ENCODE measurements at regions not wholly inside any gene's neighbourhood (a gene's known extent, or its start where the extent isn't known, plus 50 kb on each side); places are given as distances from the start of the nearest gene placed in this dataset.

DNA sequence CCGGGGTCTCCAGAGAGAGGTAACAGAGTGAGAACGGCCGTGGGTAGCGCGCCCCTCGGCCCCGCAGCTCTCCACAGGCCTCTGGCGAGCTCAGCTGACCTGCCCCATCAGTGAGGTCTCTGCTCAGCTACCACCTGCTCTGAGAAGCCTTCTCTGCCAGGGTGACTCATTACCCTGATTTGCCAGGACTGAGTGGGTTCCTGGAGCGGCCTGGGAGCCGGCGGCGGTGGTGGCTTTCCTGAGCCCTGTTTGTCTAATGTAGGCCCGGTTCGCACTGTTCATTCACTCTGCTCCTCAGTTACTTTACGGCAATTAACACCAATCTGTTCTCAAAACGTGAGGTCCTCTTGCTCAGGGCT, 351.0 kb upstream of the B3GAT1 start:
- POLR2A ChIA-PET = no interaction called here
- intact Hi-C loops (cut with micrococcal nuclease) = no loop called here
- no peak overlapping the region for H3K4me3 Mint-ChIP-seq (ENCODE audit: unreplicated experiment)
- no peaks in the 10 kb centered on the region for H3K27me3 Mint-ChIP-seq (ENCODE audit: insufficient read depth, unreplicated experiment)
- no peaks in the 10 kb centered on the region for H3K36me3 Mint-ChIP-seq (ENCODE audit: insufficient read depth, unreplicated experiment)
- H3K27ac Mint-ChIP-seq (ENCODE audit: low read depth, unreplicated experiment) = no peak overlapping the region
- BruUV-seq (replicated peaks) = no TSS peak
- peaks cover 46% of the 10 kb centered on the region for H3K9me3 Mint-ChIP-seq (ENCODE audit: unreplicated experiment)
- CTCF ChIA-PET = no interaction called here
- no peaks in the 10 kb centered on the region for H3K4me1 Mint-ChIP-seq (ENCODE audit: insufficient read depth, unreplicated experiment)
- TF ChIP-seq, protein P1, sequence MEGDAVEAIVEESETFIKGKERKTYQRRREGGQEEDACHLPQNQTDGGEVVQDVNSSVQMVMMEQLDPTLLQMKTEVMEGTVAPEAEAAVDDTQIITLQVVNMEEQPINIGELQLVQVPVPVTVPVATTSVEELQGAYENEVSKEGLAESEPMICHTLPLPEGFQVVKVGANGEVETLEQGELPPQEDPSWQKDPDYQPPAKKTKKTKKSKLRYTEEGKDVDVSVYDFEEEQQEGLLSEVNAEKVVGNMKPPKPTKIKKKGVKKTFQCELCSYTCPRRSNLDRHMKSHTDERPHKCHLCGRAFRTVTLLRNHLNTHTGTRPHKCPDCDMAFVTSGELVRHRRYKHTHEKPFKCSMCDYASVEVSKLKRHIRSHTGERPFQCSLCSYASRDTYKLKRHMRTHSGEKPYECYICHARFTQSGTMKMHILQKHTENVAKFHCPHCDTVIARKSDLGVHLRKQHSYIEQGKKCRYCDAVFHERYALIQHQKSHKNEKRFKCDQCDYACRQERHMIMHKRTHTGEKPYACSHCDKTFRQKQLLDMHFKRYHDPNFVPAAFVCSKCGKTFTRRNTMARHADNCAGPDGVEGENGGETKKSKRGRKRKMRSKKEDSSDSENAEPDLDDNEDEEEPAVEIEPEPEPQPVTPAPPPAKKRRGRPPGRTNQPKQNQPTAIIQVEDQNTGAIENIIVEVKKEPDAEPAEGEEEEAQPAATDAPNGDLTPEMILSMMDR (IDR thresholded peaks at IDR 0.05; ENCODE audit: unreplicated experiment) = no peak
- no peak for DNase-seq (ENCODE audit: unreplicated experiment)

DNA sequence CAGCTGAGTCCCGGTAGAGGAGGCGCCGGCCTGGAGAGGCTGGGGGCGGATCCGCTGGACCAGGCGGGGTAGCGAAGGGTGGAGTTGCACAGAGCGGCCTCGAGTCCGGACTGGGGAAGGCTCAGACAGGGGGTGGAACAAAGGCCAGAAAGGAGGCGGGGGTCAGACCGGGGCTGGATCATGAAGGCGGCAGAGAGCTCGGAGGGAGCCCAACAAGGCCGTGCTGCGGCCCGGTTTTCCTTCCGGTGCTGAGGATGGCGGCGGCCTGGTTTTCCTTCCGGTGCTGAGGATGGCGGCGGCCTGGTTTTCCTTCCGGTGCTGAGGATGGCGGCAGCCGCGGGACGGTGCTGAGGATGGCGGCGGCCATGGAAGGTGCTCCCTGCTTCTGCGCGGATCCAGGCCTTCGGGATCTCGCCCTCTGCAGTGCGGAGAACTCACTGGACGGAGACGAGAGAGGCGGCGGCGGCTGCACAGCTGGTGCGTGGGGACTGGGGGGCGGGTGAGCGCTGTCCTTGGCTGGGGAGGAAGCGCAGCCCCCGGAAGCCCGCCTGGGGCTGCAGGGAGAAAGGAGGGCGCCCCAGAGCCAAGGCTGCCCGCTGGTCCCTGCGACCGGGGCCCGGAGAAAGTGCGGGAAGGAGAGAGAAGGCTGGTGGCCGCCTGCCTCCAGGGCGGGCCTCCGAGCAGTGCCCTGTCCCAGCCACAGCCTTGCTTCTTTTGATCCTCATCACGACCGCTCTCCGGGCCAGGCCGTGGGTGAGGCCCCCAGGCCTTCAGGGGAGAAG, 350.4 kb upstream of the B3GAT1 start:
- ChIA-PET CTCF (no interaction called here), POLR2A (no interaction called here)
- Mint-ChIP-seq H3K9me3 (ENCODE audit: unreplicated experiment) (peaks cover 46% of the 10 kb centered on the region), H3K27ac (ENCODE audit: low read depth, unreplicated experiment) (no peak overlapping the region), H3K4me1 (ENCODE audit: insufficient read depth, unreplicated experiment) (no peaks in the 10 kb centered on the region), H3K4me3 (ENCODE audit: unreplicated experiment) (no peak overlapping the region), H3K36me3 (ENCODE audit: insufficient read depth, unreplicated experiment) (no peaks in the 10 kb centered on the region), H3K27me3 (ENCODE audit: insufficient read depth, unreplicated experiment) (no peaks in the 10 kb centered on the region)
- TF ChIP-seq, protein P1 (IDR thresholded peaks at IDR 0.05; ENCODE audit: unreplicated experiment) = no peak
- no peak for DNase-seq (ENCODE audit: unreplicated experiment)
- intact Hi-C loops (cut with micrococcal nuclease) = no loop called here
- no TSS peak for BruUV-seq (replicated peaks)

DNA sequence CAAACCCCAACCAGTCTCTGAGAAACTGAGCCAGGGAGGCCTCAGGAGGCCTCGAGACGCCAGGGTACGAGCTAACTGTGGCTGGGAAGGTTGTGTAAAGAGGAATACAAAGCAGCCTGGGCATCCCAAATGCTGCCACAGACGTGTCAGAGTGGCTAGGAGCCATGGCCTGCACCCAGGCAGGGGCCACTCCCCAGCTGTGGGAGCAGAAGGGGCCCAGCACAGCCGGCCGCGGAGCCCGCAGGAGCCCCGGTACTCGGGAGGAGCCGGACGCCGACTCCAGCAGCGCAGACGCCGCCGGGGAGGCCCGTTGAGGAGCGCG, 349.8 kb upstream of the B3GAT1 start:
- H3K27ac Mint-ChIP-seq (ENCODE audit: low read depth, unreplicated experiment) = no peak overlapping the region
- H3K27me3 Mint-ChIP-seq (ENCODE audit: insufficient read depth, unreplicated experiment) = no peaks in the 10 kb centered on the region
- DNase-seq (ENCODE audit: unreplicated experiment) = no peak
- no TSS peak for BruUV-seq (replicated peaks)
- H3K36me3 Mint-ChIP-seq (ENCODE audit: insufficient read depth, unreplicated experiment) = no peaks in the 10 kb centered on the region
- CTCF ChIA-PET = no interaction called here
- peaks cover 44% of the 10 kb centered on the region for H3K9me3 Mint-ChIP-seq (ENCODE audit: unreplicated experiment)
- no peaks in the 10 kb centered on the region for H3K4me1 Mint-ChIP-seq (ENCODE audit: insufficient read depth, unreplicated experiment)
- TF ChIP-seq, protein P1 (IDR thresholded peaks at IDR 0.05; ENCODE audit: unreplicated experiment) = no peak
- POLR2A ChIA-PET = no interaction called here
- no peak overlapping the region for H3K4me3 Mint-ChIP-seq (ENCODE audit: unreplicated experiment)
- intact Hi-C loops (cut with micrococcal nuclease) = no loop called here

DNA sequence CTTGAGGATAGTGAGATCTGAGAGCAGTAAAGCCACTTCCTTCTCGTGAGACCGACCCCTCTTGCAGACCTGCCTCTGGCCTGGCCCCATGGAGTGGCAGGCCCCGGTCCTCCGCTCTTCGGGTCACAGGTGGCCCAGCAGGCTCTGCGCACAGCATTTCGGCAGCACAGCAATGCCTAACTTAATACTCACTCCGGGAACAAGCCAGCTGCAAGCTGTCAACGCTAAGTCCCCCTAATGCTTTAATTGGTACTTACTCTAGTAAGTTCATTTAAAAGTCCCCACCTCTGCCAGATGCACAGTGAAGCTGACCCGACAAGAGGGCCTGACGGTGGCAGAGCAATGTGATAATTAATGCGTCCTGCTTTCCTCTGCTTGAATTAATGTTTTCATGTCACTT, 349.3 kb upstream of the B3GAT1 start:
- H3K9me3 Mint-ChIP-seq (ENCODE audit: unreplicated experiment) = peaks cover 43% of the 10 kb centered on the region
- no peak overlapping the region for H3K27ac Mint-ChIP-seq (ENCODE audit: low read depth, unreplicated experiment)
- H3K36me3 Mint-ChIP-seq (ENCODE audit: insufficient read depth, unreplicated experiment) = no peaks in the 10 kb centered on the region
- ChIA-PET CTCF (no interaction called here), POLR2A (no interaction called here)
- no peak for DNase-seq (ENCODE audit: unreplicated experiment)
- BruUV-seq (replicated peaks) = no TSS peak
- no peak overlapping the region for H3K4me3 Mint-ChIP-seq (ENCODE audit: unreplicated experiment)
- intact Hi-C loops (cut with micrococcal nuclease) = no loop called here
- TF ChIP-seq, protein P1 (IDR thresholded peaks at IDR 0.05; ENCODE audit: unreplicated experiment) = no peak
- no peaks in the 10 kb centered on the region for H3K27me3 Mint-ChIP-seq (ENCODE audit: insufficient read depth, unreplicated experiment)
- H3K4me1 Mint-ChIP-seq (ENCODE audit: insufficient read depth, unreplicated experiment) = no peaks in the 10 kb centered on the region

All from MCF 10A (cell line).